ENCODE measurements at regions not wholly inside any gene's neighbourhood (a gene's known extent, or its start where the extent isn't known, plus 50 kb on each side); places are given as distances from the start of the nearest gene placed in this dataset.

- TF ChIP-seq, protein P1, sequence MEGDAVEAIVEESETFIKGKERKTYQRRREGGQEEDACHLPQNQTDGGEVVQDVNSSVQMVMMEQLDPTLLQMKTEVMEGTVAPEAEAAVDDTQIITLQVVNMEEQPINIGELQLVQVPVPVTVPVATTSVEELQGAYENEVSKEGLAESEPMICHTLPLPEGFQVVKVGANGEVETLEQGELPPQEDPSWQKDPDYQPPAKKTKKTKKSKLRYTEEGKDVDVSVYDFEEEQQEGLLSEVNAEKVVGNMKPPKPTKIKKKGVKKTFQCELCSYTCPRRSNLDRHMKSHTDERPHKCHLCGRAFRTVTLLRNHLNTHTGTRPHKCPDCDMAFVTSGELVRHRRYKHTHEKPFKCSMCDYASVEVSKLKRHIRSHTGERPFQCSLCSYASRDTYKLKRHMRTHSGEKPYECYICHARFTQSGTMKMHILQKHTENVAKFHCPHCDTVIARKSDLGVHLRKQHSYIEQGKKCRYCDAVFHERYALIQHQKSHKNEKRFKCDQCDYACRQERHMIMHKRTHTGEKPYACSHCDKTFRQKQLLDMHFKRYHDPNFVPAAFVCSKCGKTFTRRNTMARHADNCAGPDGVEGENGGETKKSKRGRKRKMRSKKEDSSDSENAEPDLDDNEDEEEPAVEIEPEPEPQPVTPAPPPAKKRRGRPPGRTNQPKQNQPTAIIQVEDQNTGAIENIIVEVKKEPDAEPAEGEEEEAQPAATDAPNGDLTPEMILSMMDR (IDR thresholded peaks at IDR 0.05): no peak
- TF ChIP-seq POLR2A (IDR thresholded peaks at IDR 0.05): no peak
Measured at GRCh38 chrX:69079268-69079667, 86.0 kb downstream of the PJA1 start.
